ENCODE measurements at regions not wholly inside any gene's neighbourhood (a gene's known extent, or its start where the extent isn't known, plus 50 kb on each side); places are given as distances from the start of the nearest gene placed in this dataset.

GRCh38 chr3:88725440-88726165, 381.8 kb upstream of the EPHA3 start:
- TF ChIP-seq CTCF (IDR thresholded peaks at IDR 0.05; ENCODE audit: control extremely low read depth, extremely low read depth) = no peak
- Histone ChIP-seq H3K27me3 (ENCODE audit: control insufficient read depth in 3 of 3, insufficient read depth in 3 of 3, low read length in 2 of 3) (no peaks in the 10 kb centered on the region), H3K27ac (ENCODE audit: low read depth in 1 of 2, low read length in 1 of 2) (no peak overlapping the region), H3K4me3 (no peak overlapping the region), H3K9me3 (ENCODE audit: control insufficient read depth in 4 of 4, insufficient read depth in 3 of 4, low read length in 3 of 4) (no peaks in the 10 kb centered on the region), H3K36me3 (ENCODE audit: control insufficient read depth in 4 of 4, insufficient read depth in 4 of 4, low read length in 4 of 4) (no peaks in the 10 kb centered on the region), H3K9ac (ENCODE audit: insufficient read depth in 1 of 2, low read length in 2 of 2) (no peak overlapping the region), H3K4me1 (ENCODE audit: control insufficient read depth in 5 of 5, insufficient read depth in 5 of 5, low read length in 5 of 5) (no peaks in the 10 kb centered on the region)
- ATAC-seq (ENCODE audit: insufficient read depth, low FRiP score) (no peak), DNase-seq (no peak)
- 91 to 92% methylated on average over 2 of the region's 2 CpGs for WGBS, 2 donors

- Histone ChIP-seq H3K9ac (ENCODE audit: insufficient read depth in 1 of 2, low read length in 2 of 2) (no peak overlapping the region), H3K36me3 (ENCODE audit: control insufficient read depth in 4 of 4, insufficient read depth in 4 of 4, low read length in 4 of 4) (no peaks in the 10 kb centered on the region), H3K27me3 (ENCODE audit: control insufficient read depth in 3 of 3, insufficient read depth in 3 of 3, low read length in 2 of 3) (no peaks in the 10 kb centered on the region), H3K27ac (ENCODE audit: low read depth in 1 of 2, low read length in 1 of 2) (no peak overlapping the region), H3K4me3 (no peak overlapping the region), H3K9me3 (ENCODE audit: control insufficient read depth in 4 of 4, insufficient read depth in 3 of 4, low read length in 3 of 4) (no peaks in the 10 kb centered on the region), H3K4me1 (ENCODE audit: control insufficient read depth in 5 of 5, insufficient read depth in 5 of 5, low read length in 5 of 5) (no peaks in the 10 kb centered on the region)
- no peak for TF ChIP-seq CTCF (IDR thresholded peaks at IDR 0.05; ENCODE audit: control extremely low read depth, extremely low read depth)
- DNase-seq (no peak), ATAC-seq (ENCODE audit: insufficient read depth, low FRiP score) (no peak)
- WGBS, 2 donors = 81 to 85% methylated on average over 9 of the region's 9 CpGs
These were observed 375.2 kb upstream of the EPHA3 start for GRCh38 chr3:88732186-88732585.

- no peak for ATAC-seq (ENCODE audit: insufficient read depth, low FRiP score)
- no peak overlapping the region for H3K27ac ChIP-seq (ENCODE audit: low read depth in 1 of 2, low read length in 1 of 2)
These were observed 365.3 kb upstream of the EPHA3 start for GRCh38 chr3:88742106-88742505.

More at GRCh38 chr3:88742106-88742505, 365.3 kb upstream of the EPHA3 start:
- Histone ChIP-seq H3K4me1 (ENCODE audit: control insufficient read depth in 5 of 5, insufficient read depth in 5 of 5, low read length in 5 of 5) (no peaks in the 10 kb centered on the region), H3K9ac (ENCODE audit: insufficient read depth in 1 of 2, low read length in 2 of 2) (no peak overlapping the region), H3K27me3 (ENCODE audit: control insufficient read depth in 3 of 3, insufficient read depth in 3 of 3, low read length in 2 of 3) (no peaks in the 10 kb centered on the region), H3K4me3 (no peak overlapping the region), H3K9me3 (ENCODE audit: control insufficient read depth in 4 of 4, insufficient read depth in 3 of 4, low read length in 3 of 4) (peaks cover 0 to 6% (median 0%) of the 10 kb centered on the region in 4 donors), H3K36me3 (ENCODE audit: control insufficient read depth in 4 of 4, insufficient read depth in 4 of 4, low read length in 4 of 4) (no peaks in the 10 kb centered on the region)
- no peak for DNase-seq
- no peak for TF ChIP-seq CTCF (IDR thresholded peaks at IDR 0.05; ENCODE audit: control extremely low read depth, extremely low read depth)

Measured in lung (tissue), 11 donors.